Nucleus accumbens (tissue), 56 donors: ENCODE measurements at regions not wholly inside any gene's neighbourhood (a gene's known extent, or its start where the extent isn't known, plus 50 kb on each side); places are given as distances from the start of the nearest gene placed in this dataset.
"Not testable (repeated sequence)": the region's sequence is repeated elsewhere in the genome, so short reads cannot be mapped to it uniquely, and the experiment has no call there.

Experiments used
- DNase-seq, 56 donors: peaks; one replicate each; lab custom pipeline; 2025; lab: John Stamatoyannopoulos, UW

DNA sequence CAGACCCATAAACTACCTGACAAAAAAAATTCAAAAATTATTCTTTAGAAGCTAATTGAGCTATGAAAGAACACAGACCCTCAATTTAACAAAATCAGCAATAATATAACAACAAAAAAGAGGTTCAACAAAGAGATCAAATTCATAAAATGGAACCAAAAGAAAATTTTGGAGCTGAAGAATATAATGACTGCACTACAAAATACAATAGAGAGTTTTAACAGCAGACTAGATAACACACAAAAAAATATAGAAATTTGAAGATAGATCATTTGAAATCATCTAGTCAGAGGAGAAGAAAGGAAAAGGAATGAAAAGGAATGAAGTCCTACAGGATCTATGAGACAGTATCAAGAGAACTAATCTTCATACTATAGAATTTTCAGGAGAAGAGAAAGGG is 422.1 kb downstream of the PAX1 start:
- no peak for DNase-seq

DNA sequence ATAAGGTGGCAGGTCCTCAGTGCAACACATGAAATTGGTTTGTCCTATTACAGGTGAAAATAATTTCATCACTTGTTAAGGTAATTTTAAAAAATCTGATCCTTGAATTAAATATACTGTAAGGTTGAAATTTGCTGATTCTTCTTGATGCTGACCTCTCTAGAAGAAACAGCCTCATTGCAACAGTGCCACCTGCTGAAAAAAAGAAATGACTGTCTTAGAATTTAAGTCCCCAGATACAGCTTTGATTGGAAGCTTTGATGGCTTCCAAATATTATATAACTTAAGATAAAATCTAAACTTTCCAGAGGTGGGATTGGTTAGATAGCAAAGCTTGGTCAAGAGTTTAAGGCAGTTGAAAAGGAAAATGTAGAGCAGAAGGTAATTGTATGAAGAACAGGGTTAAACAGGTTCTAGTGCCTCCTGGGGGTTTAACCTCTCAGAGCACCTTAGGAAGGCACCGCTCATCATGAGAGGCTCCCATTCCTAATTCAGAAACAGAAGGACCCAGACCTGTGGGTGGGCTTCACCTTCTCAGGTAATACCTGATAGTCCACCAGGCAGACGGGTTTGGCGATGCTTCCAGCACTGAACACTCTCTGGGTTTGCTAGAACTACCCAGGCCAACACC is 401.0 kb downstream of the PAX1 start:
- DNase-seq: peak in 1 of 56 donors; percentile 8

DNA sequence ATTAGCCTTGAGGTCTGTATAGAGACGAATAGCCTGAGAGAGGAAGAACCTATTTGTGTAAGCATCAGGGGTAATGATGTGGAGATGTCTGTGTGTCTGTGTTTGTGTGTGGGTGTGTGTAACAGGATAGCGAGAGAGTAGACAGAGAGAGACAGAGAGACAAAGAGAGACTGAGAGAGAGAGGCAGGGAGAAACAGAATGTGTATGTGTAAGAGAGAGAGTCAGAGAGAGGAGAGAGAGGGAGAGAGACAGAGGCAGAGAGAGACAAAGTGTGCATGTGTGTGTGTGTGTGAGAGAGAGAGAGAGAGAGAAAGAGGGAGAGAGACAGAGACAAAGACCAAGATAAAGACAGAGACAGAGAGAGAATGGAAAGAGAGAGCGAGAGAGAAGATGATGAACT is 396.1 kb downstream of the PAX1 start:
- DNase-seq: no peak

- no peak for DNase-seq
Measured at GRCh38 chr20:22100686-22101085, 395.2 kb downstream of the PAX1 start.

- DNase-seq: no peak
Measured at GRCh38 chr20:22099348-22099747, 393.9 kb downstream of the PAX1 start.

- DNase-seq: no peak
Measured at GRCh38 chr20:22098511-22098910, 393.0 kb downstream of the PAX1 start.

GRCh38 chr20:22093122-22093521 is 387.7 kb downstream of the PAX1 start:
- DNase-seq: no peak

GRCh38 chr20:22088882-22089281 is 383.4 kb downstream of the PAX1 start:
- no peak for DNase-seq

DNA sequence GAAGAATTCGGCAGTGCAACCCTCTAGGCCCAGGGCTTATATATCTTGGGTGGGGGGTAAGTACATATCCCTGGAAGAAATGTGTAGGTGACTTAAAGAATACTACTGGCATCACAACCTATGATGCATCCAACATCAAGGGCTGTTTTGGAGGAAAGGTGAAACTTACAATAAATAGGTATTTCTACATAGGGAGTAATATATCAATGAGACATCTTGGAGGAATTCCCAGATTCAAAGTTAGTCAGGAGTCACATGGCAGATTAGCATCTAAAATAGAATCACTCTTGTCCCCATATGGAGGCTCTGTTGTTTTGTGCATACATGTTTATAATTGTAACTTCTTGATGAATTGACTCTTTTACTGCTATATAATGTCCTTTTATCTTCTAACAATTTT is 375.5 kb downstream of the PAX1 start:
- no peak for DNase-seq

- DNase-seq: no peak
Measured at GRCh38 chr20:22074635-22075034, 369.2 kb downstream of the PAX1 start.

DNA sequence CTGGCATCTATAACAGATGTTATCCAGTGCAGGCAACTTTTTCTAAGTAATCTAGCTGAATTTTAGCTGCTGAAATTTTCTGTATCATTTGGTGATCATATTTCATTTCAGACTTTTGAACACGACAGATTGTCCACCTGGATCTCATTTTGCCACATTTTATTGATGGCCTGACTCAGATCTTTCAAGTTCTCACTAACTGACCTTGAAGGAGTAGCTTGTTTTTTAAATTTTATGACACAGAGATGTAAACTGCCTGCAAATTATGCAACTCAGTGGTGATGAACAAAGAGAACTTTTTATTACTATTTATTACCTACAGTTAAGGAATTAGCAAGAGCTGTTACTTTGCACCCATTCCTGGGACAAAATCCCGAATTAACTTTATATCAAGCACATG is 366.4 kb downstream of the PAX1 start:
- DNase-seq: no peak

DNA sequence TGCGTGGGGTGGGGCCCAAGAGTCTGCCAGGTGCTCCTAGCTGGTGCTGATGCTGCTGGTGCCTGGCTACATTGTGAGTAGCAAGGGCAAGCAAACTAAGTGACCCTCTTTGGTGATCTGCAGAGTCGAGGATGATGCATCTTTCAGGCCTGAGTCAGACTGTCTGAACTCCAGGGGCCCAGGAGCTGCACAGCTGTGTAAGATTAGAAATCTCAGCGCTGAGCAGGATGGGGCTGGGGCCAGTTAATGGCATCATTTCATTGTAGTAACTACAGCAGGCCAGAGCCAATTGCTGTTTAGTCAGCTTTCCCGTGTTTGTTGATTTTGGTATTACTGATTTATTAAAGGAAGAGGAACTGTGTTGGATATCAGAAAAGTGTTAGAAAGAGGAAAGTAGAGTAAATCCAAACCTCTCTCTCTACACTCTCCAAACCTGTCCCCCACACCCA is 365.2 kb downstream of the PAX1 start:
- no peak for DNase-seq

- DNase-seq: no peak
Measured at GRCh38 chr20:22063753-22064152, 358.3 kb downstream of the PAX1 start.

- DNase-seq: no peak
Measured at GRCh38 chr20:22062874-22063273, 357.4 kb downstream of the PAX1 start.

GRCh38 chr20:22060610-22061009 is 355.1 kb downstream of the PAX1 start:
- no peak for DNase-seq

DNA sequence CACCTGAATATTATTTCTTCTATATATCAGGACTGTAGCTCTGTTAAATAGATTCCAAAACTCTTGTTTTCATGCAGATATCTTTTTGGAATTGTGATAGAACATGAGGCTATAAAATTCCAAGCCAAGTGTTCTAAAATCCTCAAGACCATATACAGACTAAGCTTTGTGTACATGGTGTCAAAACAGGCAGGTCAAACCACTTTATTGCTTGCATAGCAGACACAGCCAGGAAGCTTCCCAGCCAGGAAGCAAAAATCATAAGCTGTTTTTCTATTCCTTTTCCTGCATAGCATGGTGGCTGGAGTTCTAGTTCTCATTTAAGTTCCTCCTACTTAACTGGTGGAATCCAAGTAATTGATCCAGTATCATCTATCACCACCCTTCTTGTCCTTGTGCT is 353.3 kb downstream of the PAX1 start:
- no peak for DNase-seq

DNA sequence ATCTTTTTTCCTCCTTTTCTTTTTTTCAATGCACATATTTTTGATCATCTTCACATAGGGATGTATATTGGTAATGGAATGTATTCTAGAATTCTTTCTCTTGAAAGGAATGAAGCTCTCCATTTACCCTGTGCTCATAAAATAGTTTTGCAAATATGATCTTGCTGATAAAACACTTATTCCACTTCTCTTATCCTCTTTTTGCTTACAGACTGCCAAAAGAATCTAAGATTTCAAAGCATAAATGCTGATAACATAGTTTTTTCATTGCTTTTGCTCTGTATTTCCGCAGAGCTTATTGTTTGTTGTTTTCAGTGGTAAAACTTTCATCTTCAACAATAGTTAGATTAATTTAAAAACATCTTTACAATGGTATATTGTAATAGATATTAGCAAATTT is 350.5 kb downstream of the PAX1 start:
- DNase-seq: no peak

DNA sequence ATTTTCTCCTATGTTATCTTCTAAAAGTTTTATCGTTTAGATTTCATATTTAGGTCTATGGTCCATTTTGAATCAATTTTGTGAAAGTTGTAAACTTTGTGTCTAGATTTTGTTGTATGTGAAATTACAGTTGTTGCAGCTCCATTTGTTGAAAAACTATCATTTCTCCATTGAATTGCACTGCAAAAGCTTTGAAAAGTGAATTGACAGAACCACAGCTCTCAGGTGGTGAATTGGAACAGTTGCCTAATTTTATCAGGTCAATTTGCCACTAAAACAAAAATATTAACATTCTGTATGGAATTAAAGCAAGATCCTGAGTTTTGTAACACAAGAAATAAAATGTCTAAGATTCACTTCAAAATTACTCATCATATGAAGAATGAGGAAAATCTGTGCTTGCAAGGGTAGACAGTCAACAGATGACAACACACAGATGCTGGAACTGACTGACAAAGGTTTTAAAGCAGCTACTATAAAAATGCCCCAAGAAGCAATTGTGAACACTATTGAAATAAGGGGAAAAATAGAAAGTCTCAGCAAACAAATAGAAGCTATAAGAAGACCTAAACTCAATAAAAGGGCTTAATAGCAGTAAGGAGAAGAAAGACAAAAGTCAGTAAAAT is 346.7 kb downstream of the PAX1 start:
- DNase-seq: no peak

GRCh38 chr20:22045956-22046507 is 340.6 kb downstream of the PAX1 start:
- not testable (repeated sequence) for DNase-seq

DNA sequence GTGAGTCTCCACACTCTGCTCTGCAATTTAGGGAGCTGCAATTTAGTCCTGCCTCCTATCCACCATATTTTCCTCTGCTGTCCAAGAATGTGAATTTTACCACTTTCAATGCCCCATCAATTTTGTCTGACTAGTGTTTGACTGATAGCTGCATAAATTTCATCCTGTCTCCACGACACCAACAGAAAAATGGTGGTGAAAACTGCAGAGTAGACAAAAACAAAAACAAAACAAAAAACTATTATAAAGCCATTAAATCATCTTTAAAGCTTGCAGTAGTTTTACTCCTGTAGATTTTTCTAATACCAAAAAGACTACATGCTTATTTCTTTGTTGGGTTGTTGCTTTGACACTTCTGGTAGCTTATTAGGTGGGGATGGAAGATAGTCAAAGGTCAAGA is 322.0 kb downstream of the PAX1 start:
- DNase-seq: no peak

GRCh38 chr20:22020201-22020600 is 314.7 kb downstream of the PAX1 start:
- DNase-seq: no peak

DNA sequence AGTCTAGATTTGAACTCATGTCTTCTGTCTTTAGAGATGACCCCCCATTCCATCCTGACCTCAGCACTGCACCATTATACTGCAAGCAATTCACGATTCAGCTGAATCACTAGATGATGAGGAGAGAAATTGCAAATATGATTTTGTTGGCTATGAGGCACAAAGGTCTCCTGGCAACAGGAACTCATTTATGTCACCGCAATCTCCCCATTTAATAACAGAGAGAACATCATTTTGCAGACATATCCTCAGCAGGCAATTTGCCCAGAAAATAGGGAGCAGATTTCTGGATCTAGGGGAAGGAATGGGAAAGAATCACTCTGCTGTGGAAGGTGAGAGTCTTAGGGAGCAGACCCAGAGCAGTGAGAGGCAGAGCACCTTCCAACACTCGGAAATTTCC is 303.0 kb downstream of the PAX1 start:
- no peak for DNase-seq
